GM12874 (cell line): ENCODE measurements at regions not wholly inside any gene's neighbourhood (a gene's known extent, or its start where the extent isn't known, plus 50 kb on each side); places are given as distances from the start of the nearest gene placed in this dataset.

Experiments used
- CTCF ChIP-seq: IDR thresholded peaks from 2 replicates; pipeline ENCODE4 v1.5.1; 2011; ENCODE audit warnings: low read depth, mild to moderate bottlenecking, control low read depth, low read length, moderate library complexity; ENCODE audit not compliant: insufficient read depth

- TF ChIP-seq CTCF: no peak
Observed at GRCh38 chr17:77501751-77502625, 361.2 kb downstream of the SEC14L1 start.

- no peak for TF ChIP-seq CTCF
Observed at GRCh38 chr17:77502626-77503292, 362.0 kb downstream of the SEC14L1 start.

- TF ChIP-seq CTCF: no peak
Observed at GRCh38 chr17:77503293-77503655, 362.5 kb downstream of the SEC14L1 start.

GRCh38 chr17:77503916-77504651 lies 363.3 kb downstream of the SEC14L1 start:
- TF ChIP-seq CTCF: no peak

DNA sequence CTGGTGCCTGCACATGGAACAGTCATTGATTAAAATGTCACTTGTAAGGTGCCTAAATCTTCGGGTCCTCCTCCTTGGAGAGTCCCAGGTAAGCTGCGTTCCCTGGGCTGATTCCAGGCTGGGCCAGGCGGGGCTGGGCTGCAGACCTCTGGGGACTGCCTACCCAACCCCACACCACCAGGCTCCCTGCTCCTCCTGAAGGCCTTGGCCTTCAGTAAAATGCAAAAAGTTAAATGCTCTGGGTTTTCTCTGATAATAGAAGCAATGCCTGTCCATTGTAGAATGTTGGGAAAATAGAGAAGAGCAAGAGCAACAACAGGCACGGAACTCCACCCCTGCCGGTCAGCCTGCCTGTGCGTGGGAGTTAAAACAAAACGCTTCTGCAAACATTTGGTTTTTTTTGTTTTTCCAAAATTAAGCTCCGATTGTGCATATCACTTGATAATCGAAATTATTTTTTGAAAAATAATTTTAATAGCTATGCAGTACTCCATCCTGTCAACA lies 363.9 kb downstream of the SEC14L1 start:
- TF ChIP-seq CTCF: no peak

GRCh38 chr17:77505181-77505639 lies 364.4 kb downstream of the SEC14L1 start:
- no peak for TF ChIP-seq CTCF
